ENCODE measurements at regions not wholly inside any gene's neighbourhood (a gene's known extent, or its start where the extent isn't known, plus 50 kb on each side); places are given as distances from the start of the nearest gene placed in this dataset.

DNA sequence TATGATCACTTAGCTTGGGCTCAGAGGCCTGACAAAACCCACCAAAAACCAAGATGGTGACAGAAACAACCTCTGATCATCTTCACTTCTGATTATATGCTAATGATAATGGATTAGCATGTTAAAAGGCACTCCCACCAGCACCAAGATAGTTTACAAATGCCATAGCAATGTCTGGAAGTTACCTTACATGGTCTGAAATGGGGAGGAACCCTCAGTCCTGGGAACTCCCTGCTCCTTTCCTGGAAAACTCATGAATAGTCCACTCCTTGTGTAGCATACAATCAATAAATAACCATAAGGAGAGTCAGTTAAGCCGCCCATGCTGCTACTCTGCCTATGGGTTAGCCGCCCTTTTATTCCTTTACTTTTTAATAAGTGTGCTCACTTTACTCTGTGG lies 120.0 kb upstream of the HS3ST4 start:
- TF ChIP-seq, protein P1, sequence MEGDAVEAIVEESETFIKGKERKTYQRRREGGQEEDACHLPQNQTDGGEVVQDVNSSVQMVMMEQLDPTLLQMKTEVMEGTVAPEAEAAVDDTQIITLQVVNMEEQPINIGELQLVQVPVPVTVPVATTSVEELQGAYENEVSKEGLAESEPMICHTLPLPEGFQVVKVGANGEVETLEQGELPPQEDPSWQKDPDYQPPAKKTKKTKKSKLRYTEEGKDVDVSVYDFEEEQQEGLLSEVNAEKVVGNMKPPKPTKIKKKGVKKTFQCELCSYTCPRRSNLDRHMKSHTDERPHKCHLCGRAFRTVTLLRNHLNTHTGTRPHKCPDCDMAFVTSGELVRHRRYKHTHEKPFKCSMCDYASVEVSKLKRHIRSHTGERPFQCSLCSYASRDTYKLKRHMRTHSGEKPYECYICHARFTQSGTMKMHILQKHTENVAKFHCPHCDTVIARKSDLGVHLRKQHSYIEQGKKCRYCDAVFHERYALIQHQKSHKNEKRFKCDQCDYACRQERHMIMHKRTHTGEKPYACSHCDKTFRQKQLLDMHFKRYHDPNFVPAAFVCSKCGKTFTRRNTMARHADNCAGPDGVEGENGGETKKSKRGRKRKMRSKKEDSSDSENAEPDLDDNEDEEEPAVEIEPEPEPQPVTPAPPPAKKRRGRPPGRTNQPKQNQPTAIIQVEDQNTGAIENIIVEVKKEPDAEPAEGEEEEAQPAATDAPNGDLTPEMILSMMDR (IDR thresholded peaks at IDR 0.05; ENCODE audit: insufficient read depth, low read depth, low read length): no peak
- TF ChIP-seq EZH2 (IDR thresholded peaks at IDR 0.05; ENCODE audit: insufficient read depth, low read length): no peak
- no peaks in the 10 kb centered on the region for H3K36me3 Mint-ChIP-seq (ENCODE audit: low read depth, unreplicated experiment)
- no peak for FAIRE-seq
- H3K4me1 Mint-ChIP-seq (ENCODE audit: low read depth, unreplicated experiment): no peaks in the 10 kb centered on the region
- Histone ChIP-seq H3K27ac (ENCODE audit: low read depth, low read length) (no peak overlapping the region), H3K36me3 (ENCODE audit: insufficient read depth, low read length) (no peaks in the 10 kb centered on the region), H3K4me2 (ENCODE audit: low read length) (no peak overlapping the region), H3K9ac (ENCODE audit: low read length) (no peak overlapping the region), H3K27me3 (ENCODE audit: insufficient read depth, low read length) (no peaks in the 10 kb centered on the region), H4K20me1 (ENCODE audit: insufficient read depth, low read length) (no peaks in the 10 kb centered on the region), H2AFZ (ENCODE audit: low read depth, low read length) (no peak overlapping the region), H3K4me1 (ENCODE audit: insufficient read depth, low read length) (no peaks in the 10 kb centered on the region), H3K4me3 (ENCODE audit: insufficient read depth, low read depth, low read length) (no peak overlapping the region), H3K79me2 (ENCODE audit: insufficient read depth, low read length) (no peaks in the 10 kb centered on the region), H3K9me3 (ENCODE audit: insufficient read depth, low read depth, low read length) (peaks cover 3% of the 10 kb centered on the region)
- no peak overlapping the region for H3K27ac Mint-ChIP-seq (ENCODE audit: unreplicated experiment)
- H3K9me3 Mint-ChIP-seq (ENCODE audit: unreplicated experiment): peaks cover 13% of the 10 kb centered on the region
- H3K27me3 Mint-ChIP-seq (ENCODE audit: low read depth, unreplicated experiment): no peaks in the 10 kb centered on the region
- H3K4me3 Mint-ChIP-seq (ENCODE audit: unreplicated experiment): no peak overlapping the region
- DNase-seq (ENCODE audit: low read depth): no peak

DNA sequence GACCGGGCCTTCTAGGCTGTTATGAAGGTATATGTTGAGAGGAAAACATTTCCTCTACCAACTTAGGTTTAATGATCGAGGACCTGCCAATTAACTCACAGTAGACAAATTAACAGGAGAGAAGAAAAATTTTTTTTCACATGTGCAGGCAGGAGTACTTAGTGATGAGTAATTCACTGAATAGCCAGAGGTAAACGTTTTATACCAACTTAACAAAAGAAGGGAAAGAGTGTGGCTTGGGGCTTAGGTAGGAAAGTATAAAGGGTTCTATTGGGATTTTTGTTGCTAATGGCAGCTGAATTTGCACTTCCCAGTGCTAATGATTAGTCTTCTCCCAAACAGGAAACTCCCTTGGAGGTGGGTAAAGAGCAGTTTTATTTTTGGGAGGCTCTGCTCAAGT lies 121.6 kb upstream of the HS3ST4 start:
- no peak overlapping the region for H3K27ac ChIP-seq (ENCODE audit: low read depth, low read length)
- no peaks in the 10 kb centered on the region for H3K4me1 ChIP-seq (ENCODE audit: insufficient read depth, low read length)
- peaks cover 6% of the 10 kb centered on the region for H3K9me3 Mint-ChIP-seq (ENCODE audit: unreplicated experiment)
- H3K4me1 Mint-ChIP-seq (ENCODE audit: low read depth, unreplicated experiment): no peaks in the 10 kb centered on the region
- H3K9ac ChIP-seq (ENCODE audit: low read length): no peak overlapping the region
- H2AFZ ChIP-seq (ENCODE audit: low read depth, low read length): no peak overlapping the region
- TF ChIP-seq, protein P1 (IDR thresholded peaks at IDR 0.05; ENCODE audit: insufficient read depth, low read depth, low read length): no peak
- no peak for TF ChIP-seq EZH2 (IDR thresholded peaks at IDR 0.05; ENCODE audit: insufficient read depth, low read length)
- FAIRE-seq (no peak), DNase-seq (ENCODE audit: low read depth) (no peak)
- H3K79me2 ChIP-seq (ENCODE audit: insufficient read depth, low read length): no peaks in the 10 kb centered on the region
- H3K27ac Mint-ChIP-seq (ENCODE audit: unreplicated experiment): no peak overlapping the region
- no peaks in the 10 kb centered on the region for H3K27me3 Mint-ChIP-seq (ENCODE audit: low read depth, unreplicated experiment)
- no peak overlapping the region for H3K4me3 Mint-ChIP-seq (ENCODE audit: unreplicated experiment)
- H3K4me2 ChIP-seq (ENCODE audit: low read length): no peak overlapping the region
- H3K9me3 ChIP-seq (ENCODE audit: insufficient read depth, low read depth, low read length): peaks cover 3% of the 10 kb centered on the region
- H3K27me3 ChIP-seq (ENCODE audit: insufficient read depth, low read length): no peaks in the 10 kb centered on the region
- no peaks in the 10 kb centered on the region for H3K36me3 ChIP-seq (ENCODE audit: insufficient read depth, low read length)
- no peaks in the 10 kb centered on the region for H4K20me1 ChIP-seq (ENCODE audit: insufficient read depth, low read length)
- no peak overlapping the region for H3K4me3 ChIP-seq (ENCODE audit: insufficient read depth, low read depth, low read length)
- no peaks in the 10 kb centered on the region for H3K36me3 Mint-ChIP-seq (ENCODE audit: low read depth, unreplicated experiment)

DNA sequence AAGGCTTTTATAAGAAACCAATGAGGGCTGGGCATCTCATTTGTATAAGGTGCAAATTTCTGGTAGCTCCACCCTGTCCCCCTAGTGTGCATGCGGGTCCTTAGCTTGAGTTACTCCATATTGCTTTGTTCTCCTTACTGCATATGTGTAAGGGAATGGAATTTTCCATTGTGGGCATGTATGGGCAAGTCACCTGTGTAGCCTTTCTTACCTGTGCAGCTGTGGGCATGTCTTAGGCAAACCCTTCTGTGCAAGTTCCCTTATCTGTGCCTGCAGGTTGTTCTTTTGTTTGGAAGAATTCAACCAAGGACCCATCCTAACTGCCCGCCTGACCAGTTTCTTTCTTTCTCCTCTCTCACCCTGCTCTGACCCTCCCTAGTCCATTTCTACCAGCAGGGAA lies 122.8 kb upstream of the HS3ST4 start:
- H3K27me3 ChIP-seq (ENCODE audit: insufficient read depth, low read length): no peaks in the 10 kb centered on the region
- no peaks in the 10 kb centered on the region for H3K79me2 ChIP-seq (ENCODE audit: insufficient read depth, low read length)
- H3K27ac Mint-ChIP-seq (ENCODE audit: unreplicated experiment): no peak overlapping the region
- H3K9me3 Mint-ChIP-seq (ENCODE audit: unreplicated experiment): peaks cover 6% of the 10 kb centered on the region
- no peaks in the 10 kb centered on the region for H3K36me3 Mint-ChIP-seq (ENCODE audit: low read depth, unreplicated experiment)
- no peaks in the 10 kb centered on the region for H3K27me3 Mint-ChIP-seq (ENCODE audit: low read depth, unreplicated experiment)
- no peak overlapping the region for H3K4me3 Mint-ChIP-seq (ENCODE audit: unreplicated experiment)
- H3K4me1 Mint-ChIP-seq (ENCODE audit: low read depth, unreplicated experiment): no peaks in the 10 kb centered on the region
- no peak for DNase-seq (ENCODE audit: low read depth)
- H2AFZ ChIP-seq (ENCODE audit: low read depth, low read length): no peak overlapping the region
- no peak overlapping the region for H3K4me3 ChIP-seq (ENCODE audit: insufficient read depth, low read depth, low read length)
- no peak overlapping the region for H3K9ac ChIP-seq (ENCODE audit: low read length)
- no peak overlapping the region for H3K27ac ChIP-seq (ENCODE audit: low read depth, low read length)
- H3K4me2 ChIP-seq (ENCODE audit: low read length): no peak overlapping the region
- H3K36me3 ChIP-seq (ENCODE audit: insufficient read depth, low read length): no peaks in the 10 kb centered on the region
- no peaks in the 10 kb centered on the region for H4K20me1 ChIP-seq (ENCODE audit: insufficient read depth, low read length)
- H3K4me1 ChIP-seq (ENCODE audit: insufficient read depth, low read length): no peaks in the 10 kb centered on the region
- no peak for FAIRE-seq
- peaks cover 3% of the 10 kb centered on the region for H3K9me3 ChIP-seq (ENCODE audit: insufficient read depth, low read depth, low read length)
- TF ChIP-seq, protein P1 (IDR thresholded peaks at IDR 0.05; ENCODE audit: insufficient read depth, low read depth, low read length): no peak
- no peak for TF ChIP-seq EZH2 (IDR thresholded peaks at IDR 0.05; ENCODE audit: insufficient read depth, low read length)

All from astrocyte (in vitro differentiated cells and primary cell).